ENCODE measurements at regions not wholly inside any gene's neighbourhood (a gene's known extent, or its start where the extent isn't known, plus 50 kb on each side); places are given as distances from the start of the nearest gene placed in this dataset.

DNA sequence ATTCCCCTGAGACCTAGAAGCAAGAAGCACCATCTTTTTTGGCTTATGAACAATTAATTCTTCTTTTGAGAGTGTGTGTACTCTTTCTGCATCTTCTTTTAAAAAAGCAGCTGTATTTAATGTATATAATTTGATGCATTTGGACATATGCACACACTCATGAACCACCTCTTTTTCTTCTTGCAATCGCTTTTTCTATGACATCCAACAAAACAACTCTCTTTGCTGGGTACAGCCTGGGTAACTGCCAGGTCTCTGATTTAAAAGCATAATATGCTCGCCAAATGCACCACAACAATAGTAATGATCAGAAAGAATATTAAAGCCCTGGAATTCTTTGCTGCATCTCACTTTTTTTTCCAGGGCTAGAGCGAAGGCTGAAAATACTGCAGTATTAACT is 97.3 kb downstream of the HAPSTR1 start:
- Histone ChIP-seq H3K36me3 (ENCODE audit: insufficient read depth, low read length) (no peaks in the 10 kb centered on the region), H3K27me3 (ENCODE audit: insufficient read depth, low read length) (no peaks in the 10 kb centered on the region), H3K4me1 (ENCODE audit: insufficient read depth, low read length) (no peaks in the 10 kb centered on the region; the same call in 1 of the 2 replicates), H3K27ac (ENCODE audit: low read depth, low read length) (no peak overlapping the region), H3K9ac (ENCODE audit: low read depth, low read length) (no peak overlapping the region), H3K9me3 (ENCODE audit: insufficient read depth, low read depth, low read length) (no peaks in the 10 kb centered on the region), H3K4me3 (ENCODE audit: low read length) (no peak overlapping the region)
- 94% methylated on average over 3 of the region's 3 CpGs for WGBS

DNA sequence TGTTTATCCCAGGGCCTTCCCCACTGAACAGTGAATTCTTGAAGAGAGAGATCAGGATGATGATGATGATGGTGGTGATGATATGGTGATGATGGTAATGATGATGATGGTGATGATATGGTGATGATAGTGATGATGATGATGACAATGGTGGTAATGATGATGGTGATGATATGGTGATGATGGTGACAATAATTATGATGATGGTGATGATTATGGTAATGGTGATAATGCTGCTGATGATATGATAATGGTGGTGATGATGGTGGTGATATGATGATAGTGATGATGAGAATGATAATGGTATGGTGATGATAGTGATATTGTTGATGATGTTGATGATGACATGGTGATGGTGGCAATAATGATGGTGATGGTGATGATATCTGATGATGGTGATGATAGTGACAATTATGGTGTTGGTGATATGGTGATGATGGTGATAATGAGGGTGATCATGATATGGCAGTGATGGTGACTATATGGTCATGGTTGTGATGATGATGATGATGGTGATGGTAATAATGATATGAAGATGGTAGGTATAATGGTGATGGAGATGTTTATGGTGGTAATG is 99.9 kb downstream of the HAPSTR1 start:
- no peaks in the 10 kb centered on the region for H3K27me3 ChIP-seq (ENCODE audit: insufficient read depth, low read length)
- no peaks in the 10 kb centered on the region; the same call in 1 of the 2 replicates for H3K4me1 ChIP-seq (ENCODE audit: insufficient read depth, low read length)
- H3K9me3 ChIP-seq (ENCODE audit: insufficient read depth, low read depth, low read length), result no peaks in the 10 kb centered on the region
- H3K27ac ChIP-seq (ENCODE audit: low read depth, low read length), result no peak overlapping the region
- no peak overlapping the region for H3K9ac ChIP-seq (ENCODE audit: low read depth, low read length)
- H3K4me3 ChIP-seq (ENCODE audit: low read length), result no peak overlapping the region
- H3K36me3 ChIP-seq (ENCODE audit: insufficient read depth, low read length), result no peaks in the 10 kb centered on the region

DNA sequence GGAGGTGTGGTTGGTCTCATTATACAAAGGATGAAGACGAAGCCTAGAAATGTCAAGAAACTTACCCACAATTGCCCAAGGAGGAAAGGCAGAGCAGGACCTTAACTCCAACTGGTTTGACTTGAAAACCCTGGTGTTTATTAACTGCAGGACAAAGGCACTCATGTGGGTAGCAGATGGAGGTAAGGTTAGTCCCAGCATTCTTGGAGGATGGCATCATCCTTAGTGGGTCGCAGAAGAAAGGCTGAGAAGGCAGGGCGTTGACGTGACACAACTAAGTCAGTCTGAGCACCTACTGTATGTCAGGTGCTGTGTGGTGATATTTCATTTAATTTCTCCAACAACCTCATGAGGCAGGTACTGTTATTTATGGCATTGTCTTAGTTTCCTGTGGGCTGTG is 101.3 kb downstream of the HAPSTR1 start:
- Histone ChIP-seq H3K9me3 (ENCODE audit: insufficient read depth, low read depth, low read length) (no peaks in the 10 kb centered on the region), H3K4me3 (ENCODE audit: low read length) (no peak overlapping the region), H3K27ac (ENCODE audit: low read depth, low read length) (no peak overlapping the region), H3K9ac (ENCODE audit: low read depth, low read length) (no peak overlapping the region), H3K4me1 (ENCODE audit: insufficient read depth, low read length) (no peaks in the 10 kb centered on the region; the same call in 1 of the 2 replicates), H3K27me3 (ENCODE audit: insufficient read depth, low read length) (no peaks in the 10 kb centered on the region), H3K36me3 (ENCODE audit: insufficient read depth, low read length) (no peaks in the 10 kb centered on the region)
- WGBS, result 58% methylated on average over 4 of the region's 4 CpGs

DNA sequence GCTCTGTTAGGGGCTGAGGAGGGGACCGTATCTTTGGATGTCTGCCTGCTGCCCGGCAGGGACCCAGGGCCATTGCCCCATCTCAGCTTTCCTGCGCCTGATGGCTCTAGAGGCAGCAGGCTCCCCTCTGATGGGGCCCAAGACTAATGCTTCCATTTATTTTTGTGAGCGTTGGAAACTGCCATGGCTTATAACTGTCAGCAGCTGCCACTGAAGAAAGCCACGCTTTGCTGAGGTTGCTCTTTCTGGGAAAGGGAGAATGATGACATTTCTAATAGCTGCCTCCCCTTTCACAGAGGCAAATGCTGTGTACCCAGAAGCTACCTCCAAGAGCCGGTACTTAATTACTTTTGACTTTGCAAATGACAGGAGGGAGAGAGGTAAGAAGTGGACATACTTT is 103.8 kb downstream of the HAPSTR1 start:
- WGBS, result 90% methylated on average over 6 of the region's 6 CpGs
- Histone ChIP-seq H3K9ac (ENCODE audit: low read depth, low read length) (no peak overlapping the region), H3K4me1 (ENCODE audit: insufficient read depth, low read length) (no peaks in the 10 kb centered on the region)

DNA sequence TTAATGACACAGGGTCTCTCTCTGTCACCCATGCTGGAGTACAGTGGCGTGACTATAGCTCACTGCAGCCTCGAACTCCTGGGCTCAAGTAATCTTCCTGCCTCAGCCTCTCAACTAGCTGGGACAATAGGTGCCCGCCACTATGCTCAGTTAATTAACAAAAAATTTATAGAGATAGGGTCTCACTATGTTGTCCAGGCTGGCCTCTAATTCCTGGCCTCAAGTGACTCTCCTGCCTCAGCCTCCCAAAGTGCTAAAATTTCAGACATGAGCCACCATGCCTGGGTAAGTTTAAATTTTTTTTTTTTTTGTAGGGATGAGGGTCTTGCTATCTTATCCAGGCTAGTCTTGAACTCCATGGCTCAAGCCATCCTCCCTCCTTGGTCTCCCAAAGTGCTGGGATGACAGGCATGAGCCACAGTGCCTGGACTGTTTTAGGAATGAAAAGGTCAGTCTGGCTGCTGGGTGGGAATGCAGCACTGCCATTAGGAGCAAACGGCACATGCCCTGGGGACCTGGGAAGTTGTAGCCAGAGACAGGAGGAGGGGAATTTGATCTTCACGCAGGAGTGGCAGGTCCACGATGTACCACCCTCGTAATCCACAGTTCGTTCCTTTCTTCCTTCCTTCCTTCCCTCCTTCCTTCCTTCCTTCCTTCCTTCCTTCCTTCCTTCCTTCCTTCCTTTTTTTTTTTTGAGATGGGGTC is 106.7 kb downstream of the HAPSTR1 start:
- no peaks in the 10 kb centered on the region for H3K36me3 ChIP-seq (ENCODE audit: insufficient read depth, low read length)
- no peak overlapping the region for H3K27ac ChIP-seq (ENCODE audit: low read depth, low read length)
- no peaks in the 10 kb centered on the region for H3K4me1 ChIP-seq (ENCODE audit: insufficient read depth, low read length)
- no peak overlapping the region for H3K4me3 ChIP-seq (ENCODE audit: low read length)
- no peak overlapping the region for H3K9ac ChIP-seq (ENCODE audit: low read depth, low read length)
- H3K9me3 ChIP-seq (ENCODE audit: insufficient read depth, low read depth, low read length), result 0 out of 2 replicates have a peak, but pooled peaks cover 3% of the 10 kb centered on the region
- 92% methylated on average over 7 of the region's 8 CpGs for WGBS
- no peaks in the 10 kb centered on the region for H3K27me3 ChIP-seq (ENCODE audit: insufficient read depth, low read length)

More for the DNA sequence above, 103.8 kb downstream of the HAPSTR1 start:
- Histone ChIP-seq H3K4me3 (ENCODE audit: low read length) (no peak overlapping the region), H3K27ac (ENCODE audit: low read depth, low read length) (no peak overlapping the region), H3K27me3 (ENCODE audit: insufficient read depth, low read length) (no peaks in the 10 kb centered on the region), H3K9me3 (ENCODE audit: insufficient read depth, low read depth, low read length) (no peaks in the 10 kb centered on the region), H3K36me3 (ENCODE audit: insufficient read depth, low read length) (no peaks in the 10 kb centered on the region)

DNA sequence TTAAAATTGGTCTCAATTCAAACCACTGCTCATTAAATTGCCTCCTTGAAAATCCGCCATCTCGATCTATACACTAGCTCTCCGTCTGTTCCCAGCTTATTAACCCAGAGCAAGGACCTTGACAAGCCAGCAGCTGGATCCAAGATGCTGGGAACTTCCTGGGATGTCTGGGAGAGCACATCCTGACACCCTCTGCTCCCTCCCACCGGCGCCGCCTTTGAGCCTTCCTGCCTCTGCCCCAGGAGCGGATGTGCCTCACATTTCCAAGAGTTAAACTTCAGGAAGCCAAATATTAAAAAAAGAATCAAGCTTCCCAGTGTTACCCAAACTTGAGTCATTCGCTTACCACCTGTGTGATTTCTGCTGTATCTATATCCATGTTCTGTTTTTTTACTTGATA is 107.9 kb downstream of the HAPSTR1 start:
- Histone ChIP-seq H3K27me3 (ENCODE audit: insufficient read depth, low read length) (no peaks in the 10 kb centered on the region), H3K9ac (ENCODE audit: low read depth, low read length) (no peak overlapping the region), H3K9me3 (ENCODE audit: insufficient read depth, low read depth, low read length) (0 out of 2 replicates have a peak, but pooled peaks cover 3% of the 10 kb centered on the region), H3K4me3 (ENCODE audit: low read length) (no peak overlapping the region), H3K4me1 (ENCODE audit: insufficient read depth, low read length) (no peaks in the 10 kb centered on the region), H3K27ac (ENCODE audit: low read depth, low read length) (no peak overlapping the region), H3K36me3 (ENCODE audit: insufficient read depth, low read length) (no peaks in the 10 kb centered on the region)
- 82% methylated on average over 8 of the region's 8 CpGs for WGBS

DNA sequence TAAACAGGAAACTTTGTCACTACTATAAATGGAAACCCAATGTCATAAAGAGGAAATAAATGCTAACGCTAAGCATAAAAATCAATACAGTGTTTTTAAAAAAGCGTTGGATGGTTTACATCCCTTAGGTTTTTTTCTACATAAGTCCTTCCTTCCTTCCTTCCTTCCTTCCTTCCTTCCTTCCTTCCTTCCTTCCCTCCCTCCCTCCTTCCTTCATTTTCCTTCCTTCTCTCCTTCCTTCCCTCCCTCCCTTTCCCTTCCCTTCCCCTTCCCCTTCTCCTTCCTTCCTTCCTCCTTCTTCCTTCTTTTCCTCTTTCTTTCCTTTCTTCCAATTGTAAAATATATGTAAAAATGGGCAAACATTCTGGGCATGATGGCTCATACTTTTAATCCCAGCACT is 108.3 kb downstream of the HAPSTR1 start:
- no peak overlapping the region for H3K27ac ChIP-seq (ENCODE audit: low read depth, low read length)
- WGBS, result 100% methylated on average over 2 of the region's 2 CpGs

DNA sequence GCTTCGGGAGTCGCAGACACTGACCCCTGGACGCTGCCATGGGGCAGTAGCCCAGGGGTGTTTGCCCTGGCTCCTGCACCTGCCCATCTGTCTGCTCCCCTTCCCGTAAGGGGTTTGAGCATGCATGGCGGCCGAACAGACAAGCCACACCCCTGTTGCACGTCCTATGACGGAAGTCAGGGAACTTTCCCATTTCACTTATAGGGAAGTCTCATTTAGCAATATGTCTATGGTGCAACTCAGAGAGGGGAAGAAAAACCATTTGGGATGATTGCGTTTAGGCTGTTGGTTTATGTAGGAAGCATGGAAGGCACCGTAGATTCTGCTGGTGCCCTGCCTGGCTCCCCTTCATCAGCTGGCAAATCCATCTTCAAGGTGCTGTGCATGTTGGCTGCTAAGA is 112.5 kb downstream of the HAPSTR1 start:
- WGBS, result 91% methylated on average over 10 of the region's 10 CpGs
- Histone ChIP-seq H3K4me3 (ENCODE audit: low read length) (no peak overlapping the region), H3K9me3 (ENCODE audit: insufficient read depth, low read depth, low read length) (0 out of 2 replicates have a peak, but pooled peaks cover 3% of the 10 kb centered on the region), H3K4me1 (ENCODE audit: insufficient read depth, low read length) (no peaks in the 10 kb centered on the region), H3K27me3 (ENCODE audit: insufficient read depth, low read length) (no peaks in the 10 kb centered on the region), H3K9ac (ENCODE audit: low read depth, low read length) (no peak overlapping the region), H3K36me3 (ENCODE audit: insufficient read depth, low read length) (no peaks in the 10 kb centered on the region), H3K27ac (ENCODE audit: low read depth, low read length) (no peak overlapping the region)

More for the DNA sequence above, 108.3 kb downstream of the HAPSTR1 start:
- Histone ChIP-seq H3K4me3 (ENCODE audit: low read length) (no peak overlapping the region), H3K27me3 (ENCODE audit: insufficient read depth, low read length) (no peaks in the 10 kb centered on the region), H3K4me1 (ENCODE audit: insufficient read depth, low read length) (no peaks in the 10 kb centered on the region), H3K9me3 (ENCODE audit: insufficient read depth, low read depth, low read length) (0 out of 2 replicates have a peak, but pooled peaks cover 3% of the 10 kb centered on the region), H3K9ac (ENCODE audit: low read depth, low read length) (no peak overlapping the region), H3K36me3 (ENCODE audit: insufficient read depth, low read length) (no peaks in the 10 kb centered on the region)

DNA sequence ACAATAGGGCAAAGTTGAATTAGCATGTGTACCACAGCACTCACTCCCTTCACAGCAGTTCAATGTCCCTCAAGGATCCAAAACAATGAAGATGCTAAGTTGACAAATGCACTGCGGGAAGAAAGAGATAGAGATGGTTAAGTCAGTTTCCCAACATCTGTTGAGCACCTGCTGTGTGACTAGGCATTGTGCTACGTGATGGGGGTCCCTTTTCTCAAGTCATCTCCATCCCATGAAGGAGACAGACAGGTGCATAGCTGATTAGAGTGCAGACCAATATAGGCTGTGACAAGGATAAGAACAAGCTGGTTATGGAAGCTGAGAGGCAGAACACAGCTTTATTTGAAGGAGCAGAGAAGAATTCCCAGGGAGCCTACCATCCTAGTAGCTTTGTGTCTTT is 114.2 kb downstream of the HAPSTR1 start:
- Histone ChIP-seq H3K36me3 (ENCODE audit: insufficient read depth, low read length) (no peaks in the 10 kb centered on the region), H3K4me1 (ENCODE audit: insufficient read depth, low read length) (no peaks in the 10 kb centered on the region), H3K27ac (ENCODE audit: low read depth, low read length) (no peak overlapping the region), H3K9me3 (ENCODE audit: insufficient read depth, low read depth, low read length) (0 out of 2 replicates have a peak, but pooled peaks cover under 1% of the 10 kb centered on the region), H3K4me3 (ENCODE audit: low read length) (no peak overlapping the region), H3K9ac (ENCODE audit: low read depth, low read length) (no peak overlapping the region), H3K27me3 (ENCODE audit: insufficient read depth, low read length) (no peaks in the 10 kb centered on the region)
- 50% methylated on average over 2 of the region's 2 CpGs for WGBS

DNA sequence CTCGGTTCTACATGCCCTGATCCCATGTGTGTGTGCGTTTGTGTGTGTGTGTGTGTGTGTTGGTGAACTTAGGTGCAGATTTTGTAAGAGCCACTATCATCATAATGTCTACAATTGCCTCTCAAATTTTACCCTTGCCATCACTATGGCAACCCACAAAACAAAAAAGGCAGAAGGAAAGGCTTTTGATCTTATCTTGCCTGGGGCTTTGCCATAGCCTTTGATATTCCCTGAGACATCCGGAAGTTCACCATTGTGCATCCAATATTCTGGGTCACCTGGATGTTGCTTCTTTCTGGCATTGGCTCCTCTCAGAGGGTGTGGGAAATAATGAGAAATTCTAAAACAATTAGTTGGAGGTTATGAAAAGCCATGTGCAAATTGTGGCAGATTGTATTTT is 114.7 kb downstream of the HAPSTR1 start:
- Histone ChIP-seq H3K27ac (ENCODE audit: low read depth, low read length) (no peak overlapping the region), H3K9me3 (ENCODE audit: insufficient read depth, low read depth, low read length) (no peaks in the 10 kb centered on the region), H3K27me3 (ENCODE audit: insufficient read depth, low read length) (no peaks in the 10 kb centered on the region), H3K9ac (ENCODE audit: low read depth, low read length) (no peak overlapping the region), H3K36me3 (ENCODE audit: insufficient read depth, low read length) (no peaks in the 10 kb centered on the region), H3K4me3 (ENCODE audit: low read length) (no peak overlapping the region), H3K4me1 (ENCODE audit: insufficient read depth, low read length) (no peaks in the 10 kb centered on the region)
- WGBS, result 86% methylated on average over 2 of the region's 3 CpGs

DNA sequence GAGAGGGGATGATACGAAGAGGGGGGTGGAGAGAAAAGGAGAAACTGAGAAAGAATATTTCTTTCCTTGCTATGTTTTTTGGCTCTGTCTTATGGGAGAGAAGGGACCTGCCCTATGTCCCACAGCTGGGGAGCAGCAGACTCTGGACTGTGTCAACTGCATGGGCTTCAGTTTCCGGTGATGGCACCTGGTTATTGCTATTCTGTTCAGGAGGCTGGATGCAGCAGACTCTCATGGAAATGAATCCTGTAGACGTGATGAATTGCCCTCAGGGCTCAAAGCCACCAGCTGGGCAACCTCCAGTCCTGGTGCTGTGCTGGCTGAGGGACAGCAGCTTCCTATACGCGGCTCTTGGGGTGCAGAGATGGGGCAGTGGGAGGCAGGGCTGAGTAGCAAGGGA is 121.2 kb downstream of the HAPSTR1 start:
- Histone ChIP-seq H3K9me3 (ENCODE audit: insufficient read depth, low read depth, low read length) (no peaks in the 10 kb centered on the region), H3K4me1 (ENCODE audit: insufficient read depth, low read length) (no peaks in the 10 kb centered on the region), H3K36me3 (ENCODE audit: insufficient read depth, low read length) (no peaks in the 10 kb centered on the region), H3K9ac (ENCODE audit: low read depth, low read length) (no peak overlapping the region), H3K27me3 (ENCODE audit: insufficient read depth, low read length) (no peaks in the 10 kb centered on the region), H3K27ac (ENCODE audit: low read depth, low read length) (no peak overlapping the region), H3K4me3 (ENCODE audit: low read length) (no peak overlapping the region)
- WGBS, result 81% methylated on average over 5 of the region's 5 CpGs

All from HUES64 (cell line).